KOPT-K1 (cell line): ENCODE measurements at regions not wholly inside any gene's neighbourhood (a gene's known extent, or its start where the extent isn't known, plus 50 kb on each side); places are given as distances from the start of the nearest gene placed in this dataset.

Experiments used
- H3K27ac ChIP-seq: fragments of 200-600 bp; sonication (generic); 2 replicates; pipeline ENCODE4 v1.5.1; 2016; ENCODE audit warnings: antibody characterized with exemption, mild to moderate bottlenecking, low read depth, low read length; ENCODE audit not compliant: poor library complexity, severe bottlenecking
- H3K36me3 ChIP-seq: fragments of 200-600 bp; sonication (generic); 2 replicates; pipeline ENCODE4 v1.5.1; 2017; ENCODE audit warnings: antibody characterized with exemption, mild to moderate bottlenecking, low read length, moderate library complexity; ENCODE audit not compliant: insufficient read depth
- H3K9me3 ChIP-seq: fragments of 200-600 bp; sonication (generic); 2 replicates; pipeline ENCODE4 v1.5.1; 2017; ENCODE audit warnings: antibody characterized with exemption, low read length, mild to moderate bottlenecking; ENCODE audit not compliant: insufficient read depth, poor library complexity, severe bottlenecking

DNA sequence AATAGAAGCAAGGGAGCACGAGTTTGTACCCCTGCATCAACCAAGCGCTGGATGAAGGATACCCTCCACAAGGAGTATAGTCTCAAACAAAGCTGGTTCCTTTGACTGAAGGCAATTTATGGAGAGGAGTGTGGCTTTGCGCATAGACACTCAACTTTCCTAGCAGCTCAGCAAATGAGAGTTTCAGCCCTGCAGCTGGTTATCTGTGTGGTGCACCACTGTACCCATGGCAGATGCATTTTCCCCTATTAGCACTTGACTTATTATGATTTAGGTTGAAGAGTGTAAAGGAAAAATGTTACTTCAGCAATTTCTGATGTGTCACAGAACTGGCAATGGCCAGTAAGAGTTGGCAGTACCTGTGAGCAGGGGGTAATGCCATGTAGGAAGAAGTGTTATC, 440.1 kb upstream of the LINC00305 start:
- Histone ChIP-seq H3K27ac (no peak overlapping the region), H3K9me3 (no peaks in the 10 kb centered on the region), H3K36me3 (no peaks in the 10 kb centered on the region)

- H3K27ac ChIP-seq: no peak overlapping the region
- no peaks in the 10 kb centered on the region for H3K36me3 ChIP-seq
- peaks cover 9% of the 10 kb centered on the region for H3K9me3 ChIP-seq
Observed at GRCh38 chr18:64566456-64566855, 417.6 kb upstream of the LINC00305 start.

- no peaks in the 10 kb centered on the region for H3K36me3 ChIP-seq
- H3K9me3 ChIP-seq: peaks cover 6% of the 10 kb centered on the region
- no peak overlapping the region for H3K27ac ChIP-seq
Observed at GRCh38 chr18:64562651-64563050, 413.8 kb upstream of the LINC00305 start.

- H3K9me3 ChIP-seq: no peaks in the 10 kb centered on the region
- no peak overlapping the region for H3K27ac ChIP-seq
- H3K36me3 ChIP-seq: no peaks in the 10 kb centered on the region
Observed at GRCh38 chr18:64546451-64546850, 397.6 kb upstream of the LINC00305 start.

GRCh38 chr18:64539847-64540246, 391.0 kb upstream of the LINC00305 start:
- Histone ChIP-seq H3K9me3 (no peaks in the 10 kb centered on the region), H3K36me3 (no peaks in the 10 kb centered on the region), H3K27ac (no peak overlapping the region)

GRCh38 chr18:64528646-64529045, 379.8 kb upstream of the LINC00305 start:
- no peaks in the 10 kb centered on the region for H3K36me3 ChIP-seq
- H3K9me3 ChIP-seq: no peaks in the 10 kb centered on the region
- H3K27ac ChIP-seq: no peak overlapping the region

DNA sequence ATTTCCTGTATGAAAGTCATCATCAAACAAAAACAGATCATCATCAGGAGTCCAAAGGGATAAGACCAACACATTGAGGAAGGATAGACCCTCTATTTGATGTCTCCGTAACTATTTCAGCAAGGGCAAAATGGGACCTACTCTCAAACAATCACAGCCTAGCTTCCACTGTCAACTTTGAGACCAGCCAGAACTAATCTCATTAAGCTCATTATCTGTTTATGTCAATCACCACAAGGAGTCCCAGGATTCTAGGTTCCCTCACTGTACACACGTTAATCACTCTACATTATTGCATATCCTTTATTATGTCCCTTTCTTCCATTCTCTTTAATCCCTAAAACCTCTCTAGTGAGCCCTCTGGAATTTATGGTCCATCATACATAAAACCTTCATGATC, 370.3 kb upstream of the LINC00305 start:
- H3K9me3 ChIP-seq: no peaks in the 10 kb centered on the region
- H3K27ac ChIP-seq: no peak overlapping the region
- H3K36me3 ChIP-seq: no peaks in the 10 kb centered on the region

DNA sequence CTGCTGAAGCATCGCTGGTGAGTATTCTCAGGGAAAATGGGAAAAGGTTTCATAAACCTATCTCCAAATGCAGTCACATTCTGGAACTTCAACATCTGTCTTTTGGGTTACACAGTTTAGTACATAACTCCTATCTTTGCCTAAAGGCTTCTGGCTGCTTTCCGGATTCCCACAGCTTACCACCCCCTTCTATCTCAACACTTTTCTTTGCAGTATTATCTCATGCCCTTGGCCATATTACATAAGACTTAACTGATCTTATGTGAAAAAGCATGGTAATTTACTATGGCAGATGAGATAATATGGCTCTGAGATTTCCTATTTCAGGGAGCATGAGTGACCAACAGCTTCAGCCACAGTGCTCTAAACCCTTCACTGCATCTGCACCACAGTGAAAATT, 369.3 kb upstream of the LINC00305 start:
- Histone ChIP-seq H3K36me3 (no peaks in the 10 kb centered on the region), H3K9me3 (no peaks in the 10 kb centered on the region)

DNA sequence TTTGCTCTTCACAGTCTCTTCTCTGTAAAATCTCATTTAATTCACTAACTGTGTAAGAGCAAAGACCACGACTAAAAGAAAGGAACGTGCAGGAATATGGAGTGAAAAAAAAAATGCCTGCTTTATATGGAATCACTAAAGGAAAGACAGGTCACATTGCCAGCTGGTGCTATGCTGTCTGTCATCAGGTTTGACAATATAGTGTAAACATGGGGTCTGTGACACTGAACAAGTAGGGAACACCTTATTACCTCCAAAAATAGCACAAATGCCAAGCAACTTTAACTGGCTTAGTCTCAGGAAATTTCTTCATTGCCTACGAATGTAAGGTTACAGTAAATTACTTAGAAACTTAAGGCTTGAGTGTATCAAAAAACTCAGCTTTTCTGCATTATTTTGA, 364.5 kb upstream of the LINC00305 start:
- Histone ChIP-seq H3K36me3 (no peaks in the 10 kb centered on the region), H3K27ac (no peak overlapping the region), H3K9me3 (no peaks in the 10 kb centered on the region)

More for the DNA sequence above, 369.3 kb upstream of the LINC00305 start:
- no peak overlapping the region for H3K27ac ChIP-seq

GRCh38 chr18:64490207-64490606, 341.3 kb upstream of the LINC00305 start:
- H3K36me3 ChIP-seq: no peaks in the 10 kb centered on the region
- H3K27ac ChIP-seq: no peak overlapping the region
- no peaks in the 10 kb centered on the region for H3K9me3 ChIP-seq

DNA sequence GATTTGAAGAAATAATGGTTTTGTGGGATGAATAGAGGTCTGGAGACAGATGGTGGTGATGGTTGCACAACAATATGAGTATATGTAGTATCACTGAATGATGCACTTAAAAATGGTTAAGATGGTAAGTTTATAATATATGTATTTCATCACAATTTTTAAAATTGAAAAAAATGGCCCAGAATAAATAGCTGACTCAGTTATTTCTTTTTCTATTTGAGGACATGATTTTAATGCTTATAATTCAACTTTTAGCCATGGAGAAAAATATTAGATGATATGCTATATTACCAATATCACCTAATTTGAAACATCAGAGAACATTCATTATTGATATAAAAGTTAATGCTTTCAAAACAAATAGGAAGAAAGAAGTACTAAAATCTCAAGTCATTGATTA, 339.8 kb upstream of the LINC00305 start:
- no peak overlapping the region for H3K27ac ChIP-seq
- no peaks in the 10 kb centered on the region for H3K9me3 ChIP-seq
- no peaks in the 10 kb centered on the region for H3K36me3 ChIP-seq

DNA sequence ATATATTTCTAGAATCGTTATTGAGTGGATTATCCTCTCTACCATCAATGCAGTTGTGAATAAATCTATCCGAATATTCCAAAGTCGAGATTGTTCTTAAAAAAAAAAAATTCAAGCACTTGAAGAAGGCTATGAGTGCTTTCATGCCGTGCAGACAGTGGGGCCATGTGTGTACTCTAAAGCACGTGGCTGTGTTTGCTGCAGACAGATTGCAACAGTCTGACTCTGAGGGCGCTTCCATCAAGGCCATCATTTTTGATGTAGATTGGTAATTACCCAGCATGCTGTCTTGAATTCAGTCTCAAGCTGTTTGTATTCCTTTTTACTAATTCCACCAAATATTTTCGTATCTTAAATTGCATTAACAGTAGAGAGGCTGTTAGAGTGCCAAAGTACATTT, 325.9 kb upstream of the LINC00305 start:
- no peaks in the 10 kb centered on the region for H3K9me3 ChIP-seq
- no peaks in the 10 kb centered on the region for H3K36me3 ChIP-seq
- H3K27ac ChIP-seq: no peak overlapping the region

DNA sequence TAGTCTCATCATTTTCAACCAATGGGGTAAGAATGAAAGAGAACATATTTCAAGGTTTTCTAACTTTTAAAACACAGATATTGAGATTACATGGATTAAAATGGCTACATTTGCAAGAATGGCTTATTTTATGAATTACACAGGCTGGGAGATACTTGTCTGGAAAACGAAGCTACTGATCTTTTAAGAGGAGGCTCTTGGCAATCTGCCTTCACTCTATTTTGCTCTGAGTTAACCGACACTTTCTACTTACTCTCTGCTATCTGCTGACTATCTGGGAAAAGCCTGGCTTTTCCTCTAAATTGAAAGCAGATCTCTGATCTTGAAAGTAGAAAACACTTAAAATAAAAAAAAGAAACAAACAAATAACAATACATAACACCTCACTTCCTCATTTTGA, 325.4 kb upstream of the LINC00305 start:
- no peaks in the 10 kb centered on the region for H3K9me3 ChIP-seq
- H3K36me3 ChIP-seq: no peaks in the 10 kb centered on the region
- H3K27ac ChIP-seq: no peak overlapping the region

DNA sequence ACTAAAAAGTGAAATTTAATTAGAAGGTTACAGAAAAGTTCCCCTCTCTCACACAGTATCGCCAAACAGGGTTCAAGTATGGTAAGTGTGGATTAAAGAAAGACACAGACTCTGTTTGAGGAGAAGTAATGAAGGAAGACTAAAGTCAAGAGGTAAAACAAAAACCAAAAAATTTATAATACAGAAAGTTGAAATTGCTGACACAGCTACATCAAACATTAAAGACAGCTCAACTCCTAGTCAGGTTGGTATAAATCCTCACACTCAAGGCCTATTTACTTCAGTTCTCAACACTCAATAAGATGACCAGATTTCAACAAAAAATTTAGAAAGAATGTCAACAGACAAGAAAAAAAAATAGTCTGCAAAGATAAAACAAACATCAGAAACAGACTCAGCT, 300.5 kb upstream of the LINC00305 start:
- H3K27ac ChIP-seq: no peak overlapping the region
- H3K36me3 ChIP-seq: no peaks in the 10 kb centered on the region
- H3K9me3 ChIP-seq: no peaks in the 10 kb centered on the region

DNA sequence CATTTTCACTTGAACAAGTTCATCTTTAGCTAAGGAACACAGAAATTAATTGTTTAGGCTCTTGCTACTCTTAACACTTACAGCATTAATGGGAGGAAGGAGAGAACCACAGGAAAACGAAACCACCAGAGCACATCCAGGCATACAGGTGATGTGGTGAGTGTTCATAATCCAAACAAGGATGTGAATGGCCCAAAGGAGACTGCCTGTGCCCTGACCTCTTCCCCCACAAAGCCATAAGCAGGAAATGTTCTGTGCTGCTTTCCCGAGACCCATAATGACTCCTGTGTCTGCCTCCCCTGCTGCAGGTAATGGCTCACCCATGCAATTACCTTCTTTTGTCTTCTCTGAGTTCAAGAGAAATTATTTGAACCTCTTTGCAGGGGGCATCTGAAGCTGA, 295.9 kb upstream of the LINC00305 start:
- Histone ChIP-seq H3K27ac (no peak overlapping the region), H3K36me3 (no peaks in the 10 kb centered on the region), H3K9me3 (no peaks in the 10 kb centered on the region)

- no peak overlapping the region for H3K27ac ChIP-seq
- no peaks in the 10 kb centered on the region for H3K36me3 ChIP-seq
- H3K9me3 ChIP-seq: peaks cover 5% of the 10 kb centered on the region
Observed at GRCh38 chr18:64438178-64438577, 289.3 kb upstream of the LINC00305 start.

- H3K36me3 ChIP-seq: no peaks in the 10 kb centered on the region
- H3K27ac ChIP-seq: no peak overlapping the region
- peaks cover 8% of the 10 kb centered on the region for H3K9me3 ChIP-seq
Observed at GRCh38 chr18:64436111-64436510, 287.2 kb upstream of the LINC00305 start.
